HCT116 (cell line): ENCODE measurements at regions not wholly inside any gene's neighbourhood (a gene's known extent, or its start where the extent isn't known, plus 50 kb on each side); places are given as distances from the start of the nearest gene placed in this dataset.

Experiments
- CTCF ChIP-seq, 3 experiments: fragments of 200-600 bp in 1 of 3; sonication (generic) in 1 of 3; IDR thresholded peaks in 2 of 3; conservative IDR thresholded peaks in 1 of 3; 2 replicates each; pipeline ENCODE4 v1.5.1; 2012 to 2017; ENCODE audit warnings: low read depth in 2 of 3, low read length in 2 of 3, antibody characterized with exemption in 1 of 3, borderline replicate concordance in 1 of 3, control low read depth in 1 of 3, mild to moderate bottlenecking in 1 of 3, mixed read lengths in 1 of 3, mixed run types in 1 of 3, moderate library complexity in 1 of 3; ENCODE audit not compliant: insufficient read depth in 1 of 3
- EGR1 ChIP-seq: IDR thresholded peaks from 2 replicates; pipeline ENCODE4 v1.6.1; 2012; ENCODE audit warnings: low read depth
- EZH2 ChIP-seq: fragments of 200-600 bp; sonication (generic); IDR thresholded peaks from 2 replicates; pipeline ENCODE4 v1.6.1; 2017; ENCODE audit warnings: antibody characterized with exemption, mixed run types
- EZH2phosphoT487 ChIP-seq: fragments of 200-600 bp; IDR thresholded peaks from 2 replicates; pipeline ENCODE4 v1.6.1; 2018; ENCODE audit warnings: antibody characterized with exemption, borderline replicate concordance
- REST ChIP-seq: IDR thresholded peaks from 2 replicates; pipeline ENCODE4 v1.6.1; 2012; ENCODE audit warnings: low read depth
- SP1 ChIP-seq: IDR thresholded peaks from 2 replicates; pipeline ENCODE4 v1.6.1; 2012; ENCODE audit warnings: low read depth
- TCF7L2 ChIP-seq: IDR thresholded peaks from 2 replicates; pipeline ENCODE4 v1.7.0; 2011; ENCODE audit warnings: borderline replicate concordance, inconsistent platforms; ENCODE audit not compliant: insufficient read depth, insufficient read length; ENCODE audit errors: extremely low read depth

- TF ChIP-seq SP1 (no peak), CTCF (IDR thresholded peaks at IDR 0.05 in 2 of 3, conservative IDR thresholded peaks at IDR 0.05 in 1 of 3; ENCODE audit: borderline replicate concordance in 1 of 3, insufficient read depth in 1 of 3, low read depth in 2 of 3, low read length in 2 of 3) (no peak), REST (no peak), TCF7L2 (no peak), EGR1 (no peak), EZH2phosphoT487 (no peak), EZH2 (no peak)
Measured at GRCh38 chr16:50866806-50867205, 124.9 kb downstream of the CYLD start.
